ENCODE measurements at regions not wholly inside any gene's neighbourhood (a gene's known extent, or its start where the extent isn't known, plus 50 kb on each side); places are given as distances from the start of the nearest gene placed in this dataset.

DNA sequence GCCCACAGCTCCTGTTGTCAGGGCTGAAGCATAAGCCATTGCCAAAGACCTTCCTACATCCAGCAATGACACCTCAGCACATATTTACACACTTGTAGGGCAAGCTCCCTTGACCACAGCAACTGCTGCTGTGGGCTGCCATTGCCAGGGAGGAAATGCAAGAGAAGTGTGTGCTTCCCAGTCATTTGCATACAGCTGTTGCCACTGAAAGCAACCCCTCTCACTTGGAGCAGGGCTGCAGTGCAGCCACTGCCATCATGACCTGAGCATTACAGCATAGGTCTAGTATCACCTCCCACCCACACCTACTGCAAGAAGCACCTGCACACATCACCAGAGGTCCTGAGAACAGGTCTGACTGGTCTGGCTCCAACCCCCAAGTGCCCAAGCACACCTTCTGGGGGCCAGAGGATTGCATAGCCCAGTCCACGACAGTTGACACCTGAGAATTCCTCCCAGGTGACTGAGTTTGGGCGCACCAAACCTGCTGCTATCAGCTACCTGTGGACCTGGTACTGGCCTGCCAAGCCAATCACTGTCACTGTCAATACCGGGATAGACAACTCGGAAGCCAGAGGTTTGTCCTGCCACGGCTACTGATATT lies 636.5 kb upstream of the SLIT2 start:
- DNase-seq = no peak
- no peak overlapping the region for H3K27ac ChIP-seq
- TF ChIP-seq, protein P1, sequence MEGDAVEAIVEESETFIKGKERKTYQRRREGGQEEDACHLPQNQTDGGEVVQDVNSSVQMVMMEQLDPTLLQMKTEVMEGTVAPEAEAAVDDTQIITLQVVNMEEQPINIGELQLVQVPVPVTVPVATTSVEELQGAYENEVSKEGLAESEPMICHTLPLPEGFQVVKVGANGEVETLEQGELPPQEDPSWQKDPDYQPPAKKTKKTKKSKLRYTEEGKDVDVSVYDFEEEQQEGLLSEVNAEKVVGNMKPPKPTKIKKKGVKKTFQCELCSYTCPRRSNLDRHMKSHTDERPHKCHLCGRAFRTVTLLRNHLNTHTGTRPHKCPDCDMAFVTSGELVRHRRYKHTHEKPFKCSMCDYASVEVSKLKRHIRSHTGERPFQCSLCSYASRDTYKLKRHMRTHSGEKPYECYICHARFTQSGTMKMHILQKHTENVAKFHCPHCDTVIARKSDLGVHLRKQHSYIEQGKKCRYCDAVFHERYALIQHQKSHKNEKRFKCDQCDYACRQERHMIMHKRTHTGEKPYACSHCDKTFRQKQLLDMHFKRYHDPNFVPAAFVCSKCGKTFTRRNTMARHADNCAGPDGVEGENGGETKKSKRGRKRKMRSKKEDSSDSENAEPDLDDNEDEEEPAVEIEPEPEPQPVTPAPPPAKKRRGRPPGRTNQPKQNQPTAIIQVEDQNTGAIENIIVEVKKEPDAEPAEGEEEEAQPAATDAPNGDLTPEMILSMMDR (IDR thresholded peaks at IDR 0.05 in 8 of 11, conservative IDR thresholded peaks at IDR 0.05 in 3 of 11) = no peak
- TF ChIP-seq POLR2A (IDR thresholded peaks at IDR 0.05) = no peak
- TF ChIP-seq POLR2AphosphoS5 (IDR thresholded peaks at IDR 0.05) = no peak
- H3K27me3 ChIP-seq (replicated peaks in 1 of 7) = no peaks in the 10 kb centered on the region
- H3K9me3 ChIP-seq = peaks cover 0 to 38% (median 32%) of the 10 kb centered on the region in 8 donors
- intact Hi-C loops (cut with DNase I; ENCODE audit: low total_unique reads) = no loop called here
- H3K4me1 ChIP-seq = no peaks in the 10 kb centered on the region
- WGBS, 5 donors = 72 to 100% (median 95%) methylated on average over 1 to 5 of the region's 5 CpGs
- no peak overlapping the region for H3K4me3 ChIP-seq
- no peaks in the 10 kb centered on the region for H3K36me3 ChIP-seq

DNA sequence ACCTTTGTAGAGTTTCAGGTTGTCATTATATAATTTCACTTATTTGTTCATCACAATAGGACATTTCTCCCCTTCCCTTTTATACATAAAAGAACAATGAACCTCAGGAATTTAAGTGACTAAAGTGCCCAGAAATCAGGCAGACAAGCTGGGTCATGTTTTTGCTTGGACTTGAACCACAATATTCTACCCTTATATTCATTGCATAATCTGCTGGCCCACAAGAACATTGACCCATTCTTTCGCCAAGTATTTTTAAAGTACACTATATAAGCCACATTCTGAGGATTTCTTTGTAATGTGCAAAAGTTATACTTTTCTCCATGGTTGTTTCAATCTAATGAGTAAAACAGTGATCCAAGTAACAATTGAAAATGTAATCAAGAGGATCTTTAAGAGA lies 637.5 kb upstream of the SLIT2 start:
- intact Hi-C loops (cut with DNase I; ENCODE audit: low total_unique reads) = no loop called here

DNA sequence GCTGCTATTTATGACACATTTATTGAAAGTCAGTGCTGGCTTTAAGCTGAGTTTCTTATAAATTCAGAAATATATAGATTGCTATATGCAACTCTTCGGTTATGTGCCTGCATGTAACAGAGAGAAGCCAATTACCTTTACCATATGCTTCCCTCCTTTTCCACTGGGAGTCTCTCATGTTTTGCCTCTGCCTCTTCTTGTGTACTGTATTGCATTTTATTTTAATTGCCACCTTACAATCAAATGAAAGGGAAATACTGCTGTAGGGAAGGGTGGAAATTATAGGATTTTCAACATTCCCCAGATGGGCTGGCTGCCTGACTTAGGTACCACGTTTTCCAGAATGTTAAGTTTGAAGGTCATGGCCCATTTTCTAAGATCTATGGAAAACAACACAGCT lies 655.4 kb upstream of the SLIT2 start:
- Histone ChIP-seq H3K27ac (no peak overlapping the region), H3K9me3 (no peaks in the 10 kb centered on the region), H3K36me3 (no peaks in the 10 kb centered on the region), H3K4me3 (no peak overlapping the region), H3K4me1 (no peaks in the 10 kb centered on the region), H3K27me3 (replicated peaks in 1 of 7) (no peaks in the 10 kb centered on the region)
- TF ChIP-seq POLR2A (IDR thresholded peaks at IDR 0.05) = no peak
- TF ChIP-seq, protein P1 (IDR thresholded peaks at IDR 0.05 in 8 of 11, conservative IDR thresholded peaks at IDR 0.05 in 3 of 11) = no peak
- intact Hi-C loops (cut with DNase I; ENCODE audit: low total_unique reads) = no loop called here
- no peak for DNase-seq
- 51 to 65% (median 61%) methylated on average over 2 of the region's 2 CpGs for WGBS, 5 donors

More for the DNA sequence above, 637.5 kb upstream of the SLIT2 start:
- peaks cover 0 to 43% (median 31%) of the 10 kb centered on the region in 8 donors for H3K9me3 ChIP-seq
- no peaks in the 10 kb centered on the region for H3K36me3 ChIP-seq
- no peaks in the 10 kb centered on the region for H3K4me1 ChIP-seq
- no peak for DNase-seq
- 81 to 93% (median 89%) methylated on average over 1 of the region's 1 CpG for WGBS, 5 donors
- H3K27ac ChIP-seq = no peak overlapping the region
- H3K4me3 ChIP-seq = no peak overlapping the region
- TF ChIP-seq POLR2A (IDR thresholded peaks at IDR 0.05) (no peak), POLR2AphosphoS5 (IDR thresholded peaks at IDR 0.05) (no peak)
- TF ChIP-seq, protein P1 (IDR thresholded peaks at IDR 0.05 in 8 of 11, conservative IDR thresholded peaks at IDR 0.05 in 3 of 11) = no peak
- no peaks in the 10 kb centered on the region for H3K27me3 ChIP-seq (replicated peaks in 1 of 7)

DNA sequence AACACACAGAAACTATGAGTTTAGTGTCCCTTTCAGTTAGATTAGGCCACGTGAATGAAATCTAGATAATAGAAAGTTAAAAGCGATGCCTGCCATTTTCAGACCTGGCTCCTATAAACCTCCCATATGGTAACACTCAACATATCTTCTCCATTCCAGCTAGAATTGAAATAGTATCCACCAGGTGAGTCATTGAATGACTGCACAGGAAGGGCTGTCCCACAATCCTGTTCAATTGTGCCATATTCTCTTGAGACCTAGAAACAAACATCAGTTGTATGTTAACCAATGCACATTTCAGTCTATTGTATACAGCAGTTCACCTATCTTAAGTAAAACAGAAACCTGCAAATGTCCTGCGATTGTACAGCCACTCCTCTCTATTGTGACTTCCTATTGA lies 659.3 kb upstream of the SLIT2 start:
- Histone ChIP-seq H3K4me1 (no peaks in the 10 kb centered on the region), H3K27me3 (replicated peaks in 1 of 7) (no peaks in the 10 kb centered on the region), H3K4me3 (no peak overlapping the region), H3K9me3 (no peaks in the 10 kb centered on the region), H3K36me3 (no peaks in the 10 kb centered on the region), H3K27ac (no peak overlapping the region)
- WGBS, 5 donors = 83 to 93% (median 89%) methylated on average over 3 of the region's 3 CpGs
- intact Hi-C loops (cut with DNase I; ENCODE audit: low total_unique reads) = no loop called here
- DNase-seq = no peak
- TF ChIP-seq, protein P1 (IDR thresholded peaks at IDR 0.05 in 8 of 11, conservative IDR thresholded peaks at IDR 0.05 in 3 of 11) = no peak
- TF ChIP-seq POLR2AphosphoS5 (IDR thresholded peaks at IDR 0.05) (no peak), POLR2A (IDR thresholded peaks at IDR 0.05) (no peak)
